Activated CD8-positive, alpha-beta T cell treated with anti-CD3 and anti-CD28 coated beads for 36 hours (primary cell): ENCODE measurements at regions not wholly inside any gene's neighbourhood (a gene's known extent, or its start where the extent isn't known, plus 50 kb on each side); places are given as distances from the start of the nearest gene placed in this dataset.
A peak's percentile ranks its signal among the peaks of the same experiment; 100 is the strongest.

Experiments used
- ATAC-seq: fragments of 200-7000 bp; cut with Tn5 transposase; one replicate; pipeline ENCODE4 v1.10.0; 2021; ENCODE audit warnings: mild to moderate bottlenecking, moderate library complexity
- CTCF ChIA-PET: fragments of 350-600 bp; sonication (Branson Sonifier 250); formaldehyde crosslinking; loops from one replicate; lab custom pipeline; 2021; ENCODE audit warnings: antibody characterized with exemption; lab: Charles Lee
- POLR2A ChIA-PET: fragments of 350-600 bp; sonication (Branson Sonifier 250); formaldehyde crosslinking; loops from one replicate; lab custom pipeline; 2021; ENCODE audit warnings: antibody characterized with exemption; lab: Charles Lee
- DNase-seq: peaks from one replicate; pipeline ENCODE4 v3.0.0-alpha.2; 2020
- H3K27ac Mint-ChIP-seq: one replicate; pipeline ENCODE4 v1.8.0; 2021; ENCODE audit warnings: mild to moderate bottlenecking, mixed read lengths
- H3K27me3 Mint-ChIP-seq: one replicate; pipeline ENCODE4 v1.8.0; 2021; ENCODE audit warnings: mixed read lengths
- H3K36me3 Mint-ChIP-seq: one replicate; pipeline ENCODE4 v1.8.0; 2021; ENCODE audit warnings: low read depth, mixed read lengths
- H3K4me1 Mint-ChIP-seq: one replicate; pipeline ENCODE4 v1.8.0; 2021; ENCODE audit warnings: low read depth, mixed read lengths
- H3K4me3 Mint-ChIP-seq: one replicate; pipeline ENCODE4 v1.8.0; 2021; ENCODE audit warnings: mild to moderate bottlenecking, moderate library complexity, mixed read lengths
- H3K9me3 Mint-ChIP-seq: one replicate; pipeline ENCODE4 v1.8.0; 2021; ENCODE audit warnings: mixed read lengths
- CTCF ChIP-seq: fragments of 200-600 bp; IDR thresholded peaks from one replicate; pipeline ENCODE4 v1.8.0; 2022; ENCODE audit warnings: antibody characterized with exemption, mild to moderate bottlenecking
- intact Hi-C: fragments of 100-400 bp; cut with micrococcal nuclease; formaldehyde crosslinking; loops from one replicate; pipeline ENCODE4 v1.10.0; 2022

GRCh38 chr9:99365233-99365980 is 143.3 kb downstream of the SEC61B start:
- Mint-ChIP-seq H3K27me3 (peaks cover 40% of the 10 kb centered on the region), H3K4me1 (peaks cover 18% of the 10 kb centered on the region), H3K27ac (no peak overlapping the region), H3K4me3 (no peak overlapping the region), H3K36me3 (no peaks in the 10 kb centered on the region), H3K9me3 (no peaks in the 10 kb centered on the region)
- no peak for TF ChIP-seq CTCF
- intact Hi-C loops, result no loop called here
- POLR2A ChIA-PET, result no interaction called here
- DNase-seq (no peak), ATAC-seq (no peak)
- CTCF ChIA-PET, result no interaction called here

- no peak for DNase-seq
- H3K9me3 Mint-ChIP-seq, result no peaks in the 10 kb centered on the region
- H3K36me3 Mint-ChIP-seq, result no peaks in the 10 kb centered on the region
- intact Hi-C loops, result no loop called here
- ChIA-PET POLR2A (no interaction called here), CTCF (interaction anchor here (0.9 kb wide), 1 partner anchor 135 kb away, joined by 3 read pairs; no protein-coding TSS in a partner anchor)
- H3K4me3 Mint-ChIP-seq, result no peak overlapping the region
- peaks cover 35% of the 10 kb centered on the region for H3K27me3 Mint-ChIP-seq
- no peak for TF ChIP-seq CTCF
- H3K4me1 Mint-ChIP-seq, result peaks cover 18% of the 10 kb centered on the region
- ATAC-seq, result no peak
- no peak overlapping the region for H3K27ac Mint-ChIP-seq
These were observed 144.1 kb downstream of the SEC61B start for GRCh38 chr9:99366183-99366582.

DNA sequence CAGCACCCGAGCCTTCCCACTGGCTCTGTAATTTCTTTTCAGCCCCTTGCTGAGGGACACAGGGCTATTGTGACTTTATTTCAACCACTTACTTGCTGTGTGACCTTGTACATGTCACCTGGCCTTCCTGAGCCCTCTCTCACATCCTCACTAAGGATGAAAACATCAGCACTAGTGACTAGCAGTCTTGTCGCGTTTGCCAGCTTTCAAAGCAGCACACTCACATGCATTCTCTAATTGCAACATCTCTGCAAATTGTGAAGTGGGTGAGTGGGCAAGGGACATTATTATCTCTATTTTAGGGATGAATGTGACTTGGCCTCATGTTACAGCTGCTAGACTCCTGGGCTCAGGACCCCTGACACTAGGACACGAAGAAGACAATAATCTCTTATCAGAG is 144.5 kb downstream of the SEC61B start:
- intact Hi-C loops, result no loop called here
- ATAC-seq (no peak), DNase-seq (no peak)
- Mint-ChIP-seq H3K4me3 (no peak overlapping the region), H3K27ac (no peak overlapping the region), H3K27me3 (peaks cover 32% of the 10 kb centered on the region), H3K36me3 (no peaks in the 10 kb centered on the region), H3K9me3 (no peaks in the 10 kb centered on the region), H3K4me1 (peaks cover 18% of the 10 kb centered on the region)
- no peak for TF ChIP-seq CTCF
- ChIA-PET CTCF (interaction anchor here (0.9 kb wide), 1 partner anchor 135 kb away, joined by 3 read pairs; no protein-coding TSS in a partner anchor), POLR2A (no interaction called here)

GRCh38 chr9:99368341-99369326 is 146.6 kb downstream of the SEC61B start:
- no peaks in the 10 kb centered on the region for H3K9me3 Mint-ChIP-seq
- H3K4me3 Mint-ChIP-seq, result peak overlapping the region; percentile 50
- H3K27me3 Mint-ChIP-seq, result peaks cover 25% of the 10 kb centered on the region
- H3K36me3 Mint-ChIP-seq, result no peaks in the 10 kb centered on the region
- TF ChIP-seq CTCF, result no peak
- POLR2A ChIA-PET, result no interaction called here
- peaks cover 18% of the 10 kb centered on the region for H3K4me1 Mint-ChIP-seq
- intact Hi-C loops, result no loop called here
- peak; percentile 77 for ATAC-seq
- CTCF ChIA-PET, result interaction anchor here (1.1 kb wide), 1 partner anchor 137 kb away, joined by 3 read pairs; no protein-coding TSS in a partner anchor
- H3K27ac Mint-ChIP-seq, result peak overlapping the region; percentile 12
- DNase-seq, result peak; percentile 53
